ENCODE measurements at regions not wholly inside any gene's neighbourhood (a gene's known extent, or its start where the extent isn't known, plus 50 kb on each side); places are given as distances from the start of the nearest gene placed in this dataset.

DNA sequence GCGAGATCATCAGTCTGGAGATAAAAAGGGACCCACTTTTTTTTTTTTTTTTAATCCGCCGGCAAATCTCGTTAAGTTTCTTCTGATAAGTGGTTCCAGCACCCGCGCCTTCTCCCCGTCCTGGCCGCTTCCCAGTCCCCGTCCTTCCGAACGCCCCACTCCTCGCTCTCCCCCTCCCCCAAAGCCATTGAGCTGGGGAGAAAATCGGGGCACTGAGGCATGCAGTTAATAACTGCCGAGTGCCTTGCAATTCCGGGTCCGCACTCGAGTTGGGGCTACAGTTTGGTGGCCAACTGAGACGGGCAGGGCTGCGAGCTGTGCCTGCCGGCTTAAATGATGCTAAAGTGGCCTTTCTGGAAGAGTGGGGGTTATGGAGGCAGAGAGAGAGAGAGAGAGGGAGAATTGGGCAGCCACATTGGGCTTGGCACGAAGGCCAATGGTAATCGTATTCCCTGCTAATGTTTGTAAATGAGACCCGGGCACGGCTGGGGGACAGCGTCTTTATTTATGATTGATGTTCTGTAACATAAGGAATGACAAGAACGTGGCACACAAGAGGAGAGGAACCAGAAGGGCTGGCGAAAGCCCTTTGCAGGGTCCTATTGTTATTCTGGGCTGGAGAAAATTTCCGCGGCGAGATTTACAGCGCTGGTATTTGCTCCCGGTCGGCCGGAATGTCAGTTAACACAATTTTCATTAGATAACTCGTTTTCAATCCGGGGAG lies 115.4 kb upstream of the MYL2 start:
- DNase-seq = no peak

DNA sequence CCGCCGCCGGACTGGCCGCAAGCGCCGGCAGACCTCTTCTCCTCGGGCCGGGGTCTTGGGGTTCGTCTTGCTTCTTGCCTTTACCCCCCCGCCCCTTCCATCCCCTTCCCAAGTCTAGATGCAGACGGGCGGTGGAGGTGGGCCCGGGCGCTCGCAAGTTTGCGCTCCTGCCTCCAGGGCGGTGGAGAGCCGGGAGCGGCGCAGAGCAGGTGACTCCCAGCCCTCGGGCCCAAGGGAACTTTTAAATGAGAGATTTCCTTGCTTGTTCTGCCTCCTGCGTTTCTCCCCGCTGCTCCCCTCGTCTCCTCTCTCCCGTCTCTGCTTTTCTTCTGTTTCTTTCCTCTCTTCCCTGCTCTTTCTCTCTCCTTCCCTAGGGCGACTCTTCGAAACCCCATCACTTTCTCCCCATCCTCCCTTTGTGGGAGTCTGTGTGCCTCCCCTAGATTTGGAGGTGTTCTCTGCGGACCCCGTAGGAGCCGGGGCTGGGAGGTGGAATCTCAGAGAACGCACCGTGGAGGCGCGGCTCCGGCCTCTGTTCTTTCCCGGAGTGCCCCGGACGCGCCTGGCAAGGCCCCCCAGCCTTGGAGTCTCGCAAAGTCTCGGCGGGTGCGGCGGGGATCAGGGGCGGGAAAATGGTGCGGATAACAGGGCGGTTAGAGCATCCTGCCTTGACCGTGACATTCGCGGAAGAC lies 114.7 kb upstream of the MYL2 start:
- DNase-seq = no peak

GRCh38 chr12:111034083-111034885 lies 113.9 kb upstream of the MYL2 start, which contains the start of gene CUX2:
TSS of gene CUX2 (plus strand) at chr12:111034165.
- DNase-seq = no peak

DNA sequence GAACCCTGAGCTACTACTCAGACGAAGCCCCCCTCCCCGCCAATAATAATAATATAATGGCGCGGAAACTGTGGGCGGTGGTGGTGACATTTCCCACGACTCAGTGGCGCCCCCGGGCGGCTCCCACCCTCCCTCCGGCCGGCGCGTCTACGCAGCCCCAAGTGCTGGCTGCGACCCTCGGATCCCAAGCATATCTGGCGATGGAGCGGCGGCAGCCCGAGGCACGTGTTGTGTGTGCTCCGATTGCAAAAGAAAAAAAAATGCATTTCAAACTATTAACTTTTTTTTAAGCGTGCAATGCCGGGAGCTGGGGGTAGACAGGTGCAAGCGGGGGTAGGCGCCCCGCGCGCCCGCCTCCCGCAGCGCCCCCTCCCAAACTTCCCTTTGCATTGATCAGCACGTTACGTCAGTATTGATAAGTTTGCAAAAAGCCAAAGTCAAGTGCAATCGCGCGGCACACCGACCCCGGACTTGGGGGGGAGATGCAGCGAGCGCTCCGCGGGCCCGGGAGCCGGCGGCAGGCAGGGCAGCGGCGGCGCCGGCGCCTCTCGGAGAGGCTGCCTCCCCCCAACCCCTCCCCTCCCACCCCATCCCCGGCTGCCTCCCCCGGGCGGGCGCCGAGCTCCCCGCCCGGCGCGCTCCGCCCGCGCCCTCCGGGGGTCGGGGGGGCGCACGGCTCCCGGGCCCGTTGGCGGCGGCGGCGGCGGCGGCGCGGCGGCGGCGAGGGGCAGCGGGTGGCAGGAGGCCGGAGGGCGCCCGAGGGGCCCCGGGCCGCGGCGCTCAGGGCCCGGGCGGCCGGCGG lies 113.1 kb upstream of the MYL2 start:
- DNase-seq = no peak

DNA sequence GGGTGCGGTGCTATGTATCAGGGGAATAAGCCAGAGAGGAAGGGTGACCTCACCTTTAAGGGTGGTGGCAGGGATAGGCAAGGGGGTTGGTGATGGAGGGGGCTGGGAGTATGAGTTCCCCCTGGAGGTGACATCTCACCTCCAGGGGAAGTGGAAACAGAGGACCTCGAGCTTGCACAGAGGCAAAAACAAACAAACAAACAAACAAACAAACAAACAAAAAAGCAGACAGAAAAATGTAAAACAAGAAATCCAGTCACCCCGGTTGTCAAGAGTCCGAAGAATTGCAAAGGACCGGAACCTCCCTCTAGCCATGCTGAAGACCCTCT lies 112.2 kb upstream of the MYL2 start:
- no peak for DNase-seq

GRCh38 chr12:111031916-111032590 lies 111.7 kb upstream of the MYL2 start:
- DNase-seq = no peak

GRCh38 chr12:111030800-111031199 lies 110.4 kb upstream of the MYL2 start:
- DNase-seq = no peak

GRCh38 chr12:111029732-111030131 lies 109.4 kb upstream of the MYL2 start:
- no peak for DNase-seq

- DNase-seq = no peak
Observed at GRCh38 chr12:111029305-111029704, 108.9 kb upstream of the MYL2 start.

- DNase-seq = no peak
Observed at GRCh38 chr12:111028830-111029229, 108.5 kb upstream of the MYL2 start.

- no peak for DNase-seq
Observed at GRCh38 chr12:111027431-111027830, 107.1 kb upstream of the MYL2 start.

DNA sequence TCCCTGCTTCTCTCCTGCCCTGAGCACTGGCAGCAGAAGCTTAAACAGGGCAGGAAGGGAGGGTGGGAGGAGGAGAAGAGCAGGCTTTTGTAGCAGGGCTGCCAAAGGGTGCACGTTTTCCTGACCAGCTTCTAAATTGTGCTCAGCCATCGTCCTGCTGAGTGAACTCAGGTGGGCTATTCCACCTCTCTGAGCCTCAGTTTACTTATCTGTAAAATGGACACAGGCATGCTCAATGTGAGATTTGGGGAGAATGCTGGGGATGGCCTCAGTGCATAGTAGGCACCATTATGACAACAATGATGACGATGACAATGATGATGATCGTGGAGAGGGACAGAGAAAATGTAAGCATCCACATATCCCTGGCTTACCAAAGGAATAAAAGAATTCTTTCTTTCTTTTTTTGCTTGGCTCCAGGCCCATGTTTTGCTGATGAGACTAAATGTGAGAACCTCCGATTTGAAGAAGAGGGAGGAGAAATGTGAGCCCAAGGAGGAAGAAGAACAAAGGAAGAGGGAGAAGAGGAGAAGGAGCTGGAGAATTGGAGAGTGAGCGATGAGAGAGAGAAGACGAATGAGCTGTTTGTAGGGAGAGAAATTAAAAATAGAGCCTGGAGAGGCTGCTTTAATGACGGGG lies 105.5 kb upstream of the MYL2 start:
- DNase-seq = no peak

GRCh38 chr12:111025301-111025700 lies 104.9 kb upstream of the MYL2 start:
- DNase-seq = no peak

GRCh38 chr12:111024205-111024801 lies 103.9 kb upstream of the MYL2 start:
- peak; percentile 71 for DNase-seq

- no peak for DNase-seq
Observed at GRCh38 chr12:111022386-111022785, 102.0 kb upstream of the MYL2 start.

DNA sequence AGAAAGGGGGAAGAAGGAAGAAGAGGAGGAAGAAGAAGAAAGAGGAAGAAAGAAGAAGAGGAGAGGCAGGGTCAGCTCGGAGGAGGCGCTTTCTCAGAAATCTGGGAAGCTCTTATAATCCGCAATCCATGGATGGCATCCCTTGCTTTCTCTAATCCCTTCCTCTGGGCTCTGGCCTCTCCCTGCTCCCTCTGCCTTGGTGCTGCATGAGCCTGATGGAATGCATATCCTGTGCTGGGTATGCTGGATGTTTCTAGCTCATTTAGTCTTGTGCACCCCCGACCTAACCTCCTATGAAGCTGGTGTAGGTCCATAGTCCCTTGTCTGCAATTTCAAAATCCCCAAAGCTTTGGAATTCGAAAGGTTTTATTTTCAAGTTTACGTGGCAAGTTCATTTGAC lies 94.2 kb upstream of the MYL2 start:
- no peak for DNase-seq

- no peak for DNase-seq
Observed at GRCh38 chr12:111012918-111013317, 92.5 kb upstream of the MYL2 start.

DNA sequence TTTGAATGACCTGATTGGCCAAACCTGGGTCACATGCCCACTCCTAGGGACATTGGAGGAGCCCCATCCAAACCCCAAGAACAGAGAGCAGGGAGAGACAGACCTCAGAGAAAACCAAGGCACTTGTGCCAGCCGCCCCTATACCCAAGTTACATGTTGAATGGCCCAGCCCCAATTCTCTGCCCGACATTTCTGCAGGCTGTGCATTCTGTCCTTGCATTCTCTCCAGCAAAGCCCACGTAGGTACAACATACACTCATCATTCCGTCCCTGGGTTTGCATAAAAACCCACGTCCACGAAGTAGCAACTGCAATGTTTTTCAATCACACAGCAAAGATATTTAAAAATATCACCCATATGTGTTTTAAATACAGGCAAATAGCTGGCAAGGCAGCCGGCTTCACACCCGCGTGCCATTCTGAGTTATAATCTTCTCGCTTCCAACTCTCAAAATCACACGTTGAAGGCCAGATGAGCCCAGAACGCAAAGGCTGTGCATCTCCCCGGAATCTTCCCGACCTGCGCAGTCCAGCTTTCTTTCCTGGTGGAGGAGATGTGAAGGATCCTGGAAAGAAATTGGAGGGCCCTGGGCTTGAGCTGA lies 91.7 kb upstream of the MYL2 start:
- no peak for DNase-seq

GRCh38 chr12:111010916-111011657 lies 90.7 kb upstream of the MYL2 start:
- DNase-seq = no peak

- no peak for DNase-seq
Observed at GRCh38 chr12:111010061-111010460, 89.7 kb upstream of the MYL2 start.

Data from hematopoietic multipotent progenitor cell treated with erythropoietin and hydrocortisone succinate and interleukin-3 and kit ligand, for 6 days (in vitro differentiated cells).